Activated T-cell treated with anti-CD3 and anti-CD28 coated beads, Interleukin-2, amount 50 U/mL, for 1 hour (primary cell): ENCODE measurements at regions not wholly inside any gene's neighbourhood (a gene's known extent, or its start where the extent isn't known, plus 50 kb on each side); places are given as distances from the start of the nearest gene placed in this dataset.
"Not testable (repeated sequence)": the region's sequence is repeated elsewhere in the genome, so short reads cannot be mapped to it uniquely, and the experiment has no call there.

Experiments
- DNase-seq: peaks from one replicate; pipeline ENCODE4 v3.0.0-alpha.2; 2020

- DNase-seq, result peak; percentile 72
Measured at GRCh38 chr9:33623658-33624586, 99.9 kb downstream of the ANKRD18B start.

- DNase-seq, result not testable (repeated sequence)
Measured at GRCh38 chr9:33628318-33628717, 104.3 kb downstream of the ANKRD18B start.

- no peak for DNase-seq
Measured at GRCh38 chr9:33628865-33629410, 104.9 kb downstream of the ANKRD18B start.

GRCh38 chr9:33633636-33634035, 109.6 kb downstream of the ANKRD18B start:
- no peak for DNase-seq

- DNase-seq, result no peak
Measured at GRCh38 chr9:33637881-33638280, 113.8 kb downstream of the ANKRD18B start.

- no peak for DNase-seq
Measured at GRCh38 chr9:33638391-33638915, 114.4 kb downstream of the ANKRD18B start.

- no peak for DNase-seq
Measured at GRCh38 chr9:33645706-33646105, 121.7 kb downstream of the ANKRD18B start.

GRCh38 chr9:33649463-33649862, 125.4 kb downstream of the ANKRD18B start:
- no peak for DNase-seq

- no peak for DNase-seq
Measured at GRCh38 chr9:33651125-33651524, 127.1 kb downstream of the ANKRD18B start.

- no peak for DNase-seq
Measured at GRCh38 chr9:33659921-33660320, 135.4 kb upstream of the PRSS3 start.

- no peak for DNase-seq
Measured at GRCh38 chr9:33660772-33661171, 134.6 kb upstream of the PRSS3 start.

- DNase-seq, result no peak
Measured at GRCh38 chr9:33661176-33661575, 134.2 kb upstream of the PRSS3 start.

GRCh38 chr9:33662871-33663270, 132.5 kb upstream of the PRSS3 start:
- no peak for DNase-seq

GRCh38 chr9:33676194-33676745, 119.1 kb upstream of the PRSS3 start:
- DNase-seq, result not testable (repeated sequence)

GRCh38 chr9:33676746-33677505, 118.4 kb upstream of the PRSS3 start:
- DNase-seq, result peak; percentile 47

- no peak for DNase-seq
Measured at GRCh38 chr9:33677506-33677809, 117.9 kb upstream of the PRSS3 start.

GRCh38 chr9:33677961-33678360, 117.4 kb upstream of the PRSS3 start:
- DNase-seq, result no peak

- no peak for DNase-seq
Measured at GRCh38 chr9:33682551-33682950, 112.8 kb upstream of the PRSS3 start.

- no peak for DNase-seq
Measured at GRCh38 chr9:33684831-33685230, 110.5 kb upstream of the PRSS3 start.

GRCh38 chr9:33686942-33687341, 108.4 kb upstream of the PRSS3 start:
- DNase-seq, result no peak

GRCh38 chr9:33687779-33688178, 107.6 kb upstream of the PRSS3 start:
- no peak for DNase-seq

- no peak for DNase-seq
Measured at GRCh38 chr9:33690143-33690933, 105.0 kb upstream of the PRSS3 start.
